Thyroid gland (tissue), 4 donors: ENCODE measurements at regions not wholly inside any gene's neighbourhood (a gene's known extent, or its start where the extent isn't known, plus 50 kb on each side); places are given as distances from the start of the nearest gene placed in this dataset.

ENCODE experiments used
- CTCF ChIP-seq, 6 experiments: fragments of 200-600 bp in 3 of 6; fragments of 450-650 bp in 3 of 6; sonication (generic) in 3 of 6; IDR thresholded peaks; one replicate each; pipeline ENCODE4 v1.5.1; 2016 to 2019; ENCODE audit warnings: antibody characterized with exemption in 6 of 6, mild to moderate bottlenecking in 2 of 6, inconsistent platforms in 1 of 6, moderate library complexity in 1 of 6
- POLR2A ChIP-seq, 2 donors: fragments of 450-650 bp; IDR thresholded peaks; one replicate each; pipeline ENCODE4 v1.6.1; 2017; ENCODE audit warnings: antibody characterized with exemption in 2 of 2, mild to moderate bottlenecking in 2 of 2, moderate library complexity in 1 of 2

- no peak for TF ChIP-seq CTCF (IDR thresholded peaks at IDR 0.05)
- no peak for TF ChIP-seq POLR2A (IDR thresholded peaks at IDR 0.05)
These were observed 202.1 kb upstream of the TET2 start for GRCh38 chr4:104944596-104944995.
